HepG2 (cell line): ENCODE measurements at regions not wholly inside any gene's neighbourhood (a gene's known extent, or its start where the extent isn't known, plus 50 kb on each side); places are given as distances from the start of the nearest gene placed in this dataset.

Experiments used
- AKAP8 ChIP-seq: sonication (generic); formaldehyde crosslinking; IDR thresholded peaks from 2 replicates; pipeline ENCODE4 v1.5.1; 2020; ENCODE audit warnings: mild to moderate bottlenecking, missing genetic modification reagents
- CREB1 ChIP-seq, 2 experiments: fragments of 450-650 bp in 1 of 2; IDR thresholded peaks; 2 replicates each; pipeline ENCODE4 v1.6.1; 2016 to 2017; ENCODE audit warnings: control low read depth in 1 of 2, mild to moderate bottlenecking in 1 of 2, missing compliant biosample characterization in 1 of 2, missing genetic modification characterization in 1 of 2
- MAFK ChIP-seq, 2 experiments: IDR thresholded peaks in 1 of 2; conservative IDR thresholded peaks in 1 of 2; 2 replicates each; pipeline ENCODE4 v1.6.1; 2011; ENCODE audit warnings: improper control_type of control experiment in 2 of 2, low read length in 2 of 2
- ZNF547 ChIP-seq: sonication (generic); formaldehyde crosslinking; IDR thresholded peaks from 2 replicates; pipeline ENCODE4 v1.5.1; 2020; ENCODE audit warnings: mild to moderate bottlenecking, missing genetic modification reagents
- TF ChIP-seq, protein P1 (sequence below): sonication (generic); formaldehyde crosslinking; IDR thresholded peaks from 2 replicates; pipeline ENCODE4 v1.5.0; 2020; ENCODE audit warnings: mild to moderate bottlenecking, missing genetic modification reagents, moderate library complexity
- TF ChIP-seq, protein P2 (sequence below), 2 experiments: fragments of 450-650 bp in 1 of 2; sonication (generic) in 1 of 2; formaldehyde crosslinking; IDR thresholded peaks; 2 replicates each; pipeline versions ENCODE4 v1.5.0 to v1.8.0; 2020 to 2022; ENCODE audit warnings: mild to moderate bottlenecking in 1 of 2, missing genetic modification reagents in 1 of 2

DNA sequence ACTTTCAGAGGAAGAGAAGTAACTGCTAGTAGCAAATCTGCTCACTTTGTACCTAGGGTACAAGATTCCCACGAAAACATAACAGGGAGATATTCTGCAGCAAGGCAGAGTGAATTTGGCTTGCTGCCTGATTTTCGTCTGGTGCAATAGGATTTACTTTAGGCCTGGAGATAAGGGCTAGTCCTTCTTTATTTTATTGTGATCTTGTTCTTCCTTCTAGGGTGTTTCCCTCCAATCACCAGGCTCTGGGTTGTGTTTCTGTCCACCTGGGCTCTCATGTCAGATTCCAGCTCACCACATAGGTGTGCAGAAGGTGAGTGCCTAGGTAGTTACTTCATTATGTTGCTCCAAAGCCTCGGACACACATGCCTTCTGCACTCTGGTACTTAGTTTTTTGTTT, 211.8 kb upstream of the RGMA start:
- TF ChIP-seq MAFK (conservative IDR thresholded peaks at IDR 0.05 in 1 of 2, IDR thresholded peaks at IDR 0.05 in 1 of 2; ENCODE audit: low read length in 2 of 2) (no peak), CREB1 (IDR thresholded peaks at IDR 0.05) (no peak), CREB1 (CRISPR knock-in tag; IDR thresholded peaks at IDR 0.05) (no peak), AKAP8 (CRISPR knock-in tag) (no peak), ZNF547 (CRISPR knock-in tag) (no peak)
- TF ChIP-seq, protein P1, sequence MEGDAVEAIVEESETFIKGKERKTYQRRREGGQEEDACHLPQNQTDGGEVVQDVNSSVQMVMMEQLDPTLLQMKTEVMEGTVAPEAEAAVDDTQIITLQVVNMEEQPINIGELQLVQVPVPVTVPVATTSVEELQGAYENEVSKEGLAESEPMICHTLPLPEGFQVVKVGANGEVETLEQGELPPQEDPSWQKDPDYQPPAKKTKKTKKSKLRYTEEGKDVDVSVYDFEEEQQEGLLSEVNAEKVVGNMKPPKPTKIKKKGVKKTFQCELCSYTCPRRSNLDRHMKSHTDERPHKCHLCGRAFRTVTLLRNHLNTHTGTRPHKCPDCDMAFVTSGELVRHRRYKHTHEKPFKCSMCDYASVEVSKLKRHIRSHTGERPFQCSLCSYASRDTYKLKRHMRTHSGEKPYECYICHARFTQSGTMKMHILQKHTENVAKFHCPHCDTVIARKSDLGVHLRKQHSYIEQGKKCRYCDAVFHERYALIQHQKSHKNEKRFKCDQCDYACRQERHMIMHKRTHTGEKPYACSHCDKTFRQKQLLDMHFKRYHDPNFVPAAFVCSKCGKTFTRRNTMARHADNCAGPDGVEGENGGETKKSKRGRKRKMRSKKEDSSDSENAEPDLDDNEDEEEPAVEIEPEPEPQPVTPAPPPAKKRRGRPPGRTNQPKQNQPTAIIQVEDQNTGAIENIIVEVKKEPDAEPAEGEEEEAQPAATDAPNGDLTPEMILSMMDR (CRISPR knock-in tag): no peak
- TF ChIP-seq, protein P2, sequence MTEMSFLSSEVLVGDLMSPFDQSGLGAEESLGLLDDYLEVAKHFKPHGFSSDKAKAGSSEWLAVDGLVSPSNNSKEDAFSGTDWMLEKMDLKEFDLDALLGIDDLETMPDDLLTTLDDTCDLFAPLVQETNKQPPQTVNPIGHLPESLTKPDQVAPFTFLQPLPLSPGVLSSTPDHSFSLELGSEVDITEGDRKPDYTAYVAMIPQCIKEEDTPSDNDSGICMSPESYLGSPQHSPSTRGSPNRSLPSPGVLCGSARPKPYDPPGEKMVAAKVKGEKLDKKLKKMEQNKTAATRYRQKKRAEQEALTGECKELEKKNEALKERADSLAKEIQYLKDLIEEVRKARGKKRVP (CRISPR knock-in tag; IDR thresholded peaks at IDR 0.05): no peak
